HG03432 (cell line): ENCODE measurements at regions not wholly inside any gene's neighbourhood (a gene's known extent, or its start where the extent isn't known, plus 50 kb on each side); places are given as distances from the start of the nearest gene placed in this dataset.

ENCODE experiments used
- ATAC-seq: cut with Tn5 transposase; IDR thresholded peaks from one replicate; pipeline ENCODE4 v1.9.1; 2021; ENCODE audit warnings: mild to moderate bottlenecking, moderate library complexity; ENCODE audit not compliant: unreplicated experiment

DNA sequence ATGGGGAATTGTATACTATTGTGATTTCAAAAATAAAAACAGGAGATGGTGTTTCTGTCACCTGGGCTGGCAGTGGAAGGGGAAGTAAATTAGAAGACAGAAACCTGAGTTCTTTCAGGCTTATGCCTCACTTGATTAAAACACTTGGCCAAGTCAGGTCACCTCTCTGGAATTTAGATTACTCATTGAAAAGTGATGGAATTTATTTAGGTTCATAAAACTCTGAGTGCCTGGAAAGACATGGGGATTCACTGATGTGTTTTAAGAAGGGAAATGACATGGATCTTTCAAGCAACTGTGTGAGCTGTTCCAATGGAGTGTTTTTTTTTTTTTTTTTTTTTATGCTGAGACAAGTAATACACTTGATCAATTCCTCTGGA is 400.1 kb downstream of the TMEM135 start:
- ATAC-seq = no peak

GRCh38 chr11:87437133-87437843 is 399.6 kb downstream of the TMEM135 start:
- no peak for ATAC-seq

DNA sequence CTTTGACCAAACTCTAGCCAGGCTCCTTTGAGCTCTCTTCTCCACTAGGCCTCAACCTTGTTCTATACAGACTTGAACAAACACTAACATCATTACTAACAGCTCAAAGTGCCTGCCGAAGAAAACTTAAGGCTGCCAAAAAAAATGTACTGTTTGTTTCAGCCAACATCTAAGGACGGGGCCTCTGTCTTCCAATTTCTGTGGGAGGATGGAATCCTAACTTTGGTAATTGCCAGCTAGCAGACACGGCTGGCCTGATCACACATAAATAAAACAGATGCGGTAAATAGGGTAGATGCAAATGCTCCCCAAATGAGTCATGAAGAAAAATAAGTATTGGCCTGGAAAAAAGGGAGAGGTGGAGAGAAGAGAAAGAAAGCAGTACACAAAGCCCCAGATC is 394.3 kb downstream of the TMEM135 start:
- no peak for ATAC-seq

DNA sequence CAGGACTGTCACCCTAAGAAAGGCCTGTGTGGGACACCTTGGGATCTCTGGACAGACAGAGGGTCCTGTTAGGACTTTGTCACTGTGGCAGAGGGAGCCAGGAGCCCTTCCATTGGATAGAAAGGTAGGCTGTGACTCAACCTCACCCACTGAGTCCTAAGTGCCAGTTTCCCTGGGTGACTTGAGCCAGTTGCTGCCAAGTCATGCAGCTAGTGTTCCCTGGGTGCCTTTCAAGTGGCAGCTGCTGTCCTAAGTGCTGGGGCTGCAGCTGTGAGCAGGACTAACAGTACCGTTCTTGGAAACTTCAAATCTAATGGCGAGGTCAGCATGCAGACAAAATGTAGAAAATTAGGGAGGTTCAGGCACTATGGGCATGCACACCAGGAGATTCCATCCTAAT is 393.7 kb downstream of the TMEM135 start:
- no peak for ATAC-seq

- no peak for ATAC-seq
Measured at GRCh38 chr11:87430821-87431220, 393.1 kb downstream of the TMEM135 start.

GRCh38 chr11:87429996-87430395 is 392.3 kb downstream of the TMEM135 start:
- ATAC-seq = no peak

- no peak for ATAC-seq
Measured at GRCh38 chr11:87428266-87428665, 390.5 kb downstream of the TMEM135 start.

GRCh38 chr11:87425943-87426342 is 388.2 kb downstream of the TMEM135 start:
- ATAC-seq = no peak

GRCh38 chr11:87425391-87425790 is 387.7 kb downstream of the TMEM135 start:
- no peak for ATAC-seq

DNA sequence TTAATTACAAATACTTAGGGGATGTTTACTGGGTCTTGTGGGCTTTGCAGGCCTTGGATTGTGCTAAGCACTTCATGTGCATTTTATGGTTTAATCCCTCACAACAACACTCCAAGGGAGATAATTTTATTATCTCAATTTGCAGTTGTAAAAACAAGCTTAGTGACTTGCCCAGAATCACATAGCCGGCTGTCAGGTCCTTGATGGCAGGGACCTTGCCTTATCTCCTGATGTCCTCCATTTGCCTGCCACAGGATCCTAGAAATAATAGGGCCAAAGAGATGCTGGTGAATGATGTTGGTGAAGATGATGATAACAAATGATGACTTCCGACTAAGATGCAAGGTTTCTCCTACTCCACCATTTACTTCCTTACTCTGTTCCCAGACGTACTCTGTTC is 385.4 kb downstream of the TMEM135 start:
- ATAC-seq = no peak

GRCh38 chr11:87422566-87422965 is 384.8 kb downstream of the TMEM135 start:
- no peak for ATAC-seq

DNA sequence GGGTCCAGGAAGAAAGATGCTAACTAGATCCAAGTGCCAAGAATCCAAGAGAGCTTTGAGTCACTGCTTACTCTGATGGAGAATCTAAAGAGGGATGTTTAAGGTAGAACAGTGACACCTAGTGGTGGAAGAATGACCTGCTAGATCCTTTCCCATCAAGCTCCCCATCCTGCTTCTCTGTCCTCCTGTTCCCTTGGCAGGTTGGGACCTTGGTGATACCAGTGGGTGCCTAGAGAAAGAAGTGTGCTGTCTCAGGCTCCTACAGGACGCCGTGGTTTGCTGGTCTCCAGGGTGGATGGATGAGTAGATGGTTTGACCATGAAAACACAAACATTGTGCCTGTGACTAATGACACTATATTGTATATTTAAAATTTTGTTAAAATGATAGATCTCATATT is 383.7 kb downstream of the TMEM135 start:
- ATAC-seq = peak; percentile 93

DNA sequence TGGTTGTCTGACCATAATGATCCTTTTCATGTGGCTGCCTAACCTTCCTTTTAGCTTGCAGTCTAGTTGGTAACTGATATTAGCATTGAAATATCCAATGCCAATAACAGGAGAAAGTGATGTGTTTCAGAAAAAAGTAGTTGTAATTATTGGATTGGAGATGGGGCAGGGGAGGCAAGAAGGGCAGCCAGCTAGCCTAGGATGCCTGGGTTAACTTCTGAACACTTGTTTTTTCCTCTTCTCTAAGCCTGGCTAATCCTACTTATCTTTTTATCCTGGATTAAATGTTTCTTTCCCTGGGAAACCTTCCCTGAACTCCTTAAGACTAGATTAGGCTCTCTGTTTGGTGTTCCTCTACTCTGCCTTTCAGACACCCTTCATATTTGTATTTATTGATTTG is 380.2 kb downstream of the TMEM135 start:
- ATAC-seq = no peak

- ATAC-seq = no peak
Measured at GRCh38 chr11:87405843-87406242, 368.1 kb downstream of the TMEM135 start.

- no peak for ATAC-seq
Measured at GRCh38 chr11:87405356-87405755, 367.6 kb downstream of the TMEM135 start.

DNA sequence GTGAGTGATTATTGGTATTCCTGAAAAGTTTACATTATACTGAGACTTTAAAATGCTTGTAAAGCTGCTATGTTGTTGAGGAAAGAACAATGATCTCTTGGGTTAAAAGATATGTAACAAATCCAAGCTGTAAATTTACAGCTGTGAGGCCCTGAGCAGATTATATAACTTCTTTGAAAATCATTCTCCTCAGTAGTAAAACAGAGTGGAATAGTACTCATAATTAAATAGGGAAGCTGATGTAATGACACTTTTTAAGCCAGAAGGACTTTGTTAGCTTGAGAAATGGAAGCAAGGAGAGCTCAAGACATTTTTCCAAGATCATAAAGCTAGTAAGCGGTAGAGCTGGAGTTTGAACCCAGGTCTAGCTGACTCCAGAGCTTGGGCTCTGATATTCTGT is 363.9 kb downstream of the TMEM135 start:
- no peak for ATAC-seq

- ATAC-seq = no peak
Measured at GRCh38 chr11:87399341-87399740, 361.6 kb downstream of the TMEM135 start.

DNA sequence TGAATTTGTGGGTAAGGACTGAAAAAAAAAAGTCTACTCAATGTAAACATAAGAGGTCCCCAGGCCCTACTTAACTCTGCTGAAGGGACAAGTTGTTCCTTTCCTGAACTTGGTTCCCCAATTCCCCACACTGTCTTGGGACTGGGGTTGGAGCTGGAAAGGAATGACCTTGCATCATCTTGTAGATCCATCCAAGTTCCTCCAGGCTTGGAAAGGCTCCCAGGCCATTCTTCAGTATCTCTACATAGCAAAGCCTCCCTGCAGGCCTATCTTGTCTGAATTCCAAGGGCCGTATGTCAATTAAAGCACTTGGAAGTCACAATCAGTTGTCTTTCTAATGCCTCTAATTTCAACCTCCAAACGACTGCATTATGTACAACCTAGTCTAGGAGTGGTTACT is 361.2 kb downstream of the TMEM135 start:
- no peak for ATAC-seq

GRCh38 chr11:87397011-87397865 is 359.5 kb downstream of the TMEM135 start:
- no peak for ATAC-seq

DNA sequence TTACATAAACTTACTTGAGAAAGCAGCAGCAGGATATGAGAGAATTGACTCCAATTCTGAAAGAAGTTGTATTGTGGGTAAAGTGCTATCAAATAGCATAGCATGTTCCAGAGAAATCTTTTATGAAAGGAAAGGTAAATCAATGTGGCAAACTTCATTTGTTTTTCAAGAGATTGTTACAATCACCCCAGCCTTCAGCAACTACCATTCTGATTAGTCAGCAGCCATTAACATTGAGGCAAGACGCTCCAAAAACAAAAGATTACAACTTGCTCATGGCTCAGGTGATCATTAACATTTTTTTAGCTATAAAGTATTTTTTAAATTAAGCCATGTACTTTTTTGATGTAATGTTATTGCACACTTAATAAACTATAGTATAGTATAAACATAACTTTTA is 357.2 kb downstream of the TMEM135 start:
- ATAC-seq = no peak

DNA sequence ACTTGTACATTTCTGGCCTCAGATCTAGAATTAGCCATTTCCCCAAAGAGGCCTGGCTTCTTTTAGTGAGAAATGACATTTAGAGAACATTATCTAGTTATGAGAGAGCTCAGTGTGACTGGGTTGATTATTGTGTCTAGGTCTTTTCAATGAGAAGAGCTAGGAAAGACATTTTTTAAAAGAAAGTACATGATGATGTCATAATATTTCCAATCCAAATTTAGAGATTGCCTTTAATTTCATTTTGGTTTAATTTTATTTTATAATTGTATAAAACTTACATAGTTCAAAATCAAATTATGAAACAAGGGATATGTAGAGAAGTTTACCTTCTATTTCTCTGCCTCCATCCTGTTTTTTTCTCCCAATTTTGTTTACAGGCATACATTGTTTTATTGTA is 354.9 kb downstream of the TMEM135 start:
- ATAC-seq = no peak

DNA sequence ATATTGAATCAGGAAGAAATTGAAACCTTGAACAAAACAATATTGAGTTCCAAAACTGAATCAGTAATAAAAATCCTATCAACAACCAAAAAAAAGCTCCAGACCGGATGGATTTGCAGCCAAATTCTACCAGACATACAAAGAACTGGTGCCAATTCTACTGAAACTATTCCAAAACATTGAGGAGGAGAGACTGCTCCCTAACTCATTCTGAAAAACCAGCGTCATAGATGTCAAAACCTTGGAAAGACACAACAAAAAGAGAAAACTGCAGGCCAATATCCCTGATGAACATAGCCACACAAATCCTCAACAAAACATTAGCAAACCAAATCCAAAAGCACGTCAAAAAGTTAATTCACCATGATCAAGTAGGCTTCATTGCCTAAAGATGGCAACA is 353.8 kb downstream of the TMEM135 start:
- ATAC-seq = no peak
